ENCODE measurements at regions not wholly inside any gene's neighbourhood (a gene's known extent, or its start where the extent isn't known, plus 50 kb on each side); places are given as distances from the start of the nearest gene placed in this dataset.

- H3K23ac ChIP-seq (ENCODE audit: insufficient read length, low read depth, low read length): no peak overlapping the region
- H4K20me1 ChIP-seq (ENCODE audit: control insufficient read depth, insufficient read depth, insufficient read length): no peaks in the 10 kb centered on the region
- no peaks in the 10 kb centered on the region for H3K23me2 ChIP-seq (ENCODE audit: insufficient read length, low read depth, low read length, poor library complexity, severe bottlenecking)
- H3K4me2 ChIP-seq (ENCODE audit: insufficient read depth, insufficient read length, low read length): no peak overlapping the region
- H3K4me3 Mint-ChIP-seq: no peak overlapping the region
- H3T11ph ChIP-seq (ENCODE audit: low read length): no peak overlapping the region
- no peak overlapping the region for H4K5ac ChIP-seq (ENCODE audit: insufficient read length, low read depth, low read length)
- WGBS (ENCODE audit: extremely low coverage, insufficient read length, low lambda C conversion rate): no CpG with 5 or more reads among the region's 1 CpG
- H4K8ac ChIP-seq (replicated peaks; ENCODE audit: insufficient read length, low read depth, low read length): no peak overlapping the region
- no peaks in the 10 kb centered on the region for H3K79me1 ChIP-seq (ENCODE audit: insufficient read depth, low read depth, low read length, poor library complexity, severe bottlenecking)
- H2BK5ac ChIP-seq (ENCODE audit: insufficient read length, low read length): no peak overlapping the region
- H3K4me1 ChIP-seq (ENCODE audit: insufficient read depth, low read length): no peaks in the 10 kb centered on the region
- no peak overlapping the region for H2BK15ac ChIP-seq (ENCODE audit: low read depth, low read length)
- no peaks in the 10 kb centered on the region for H3K9me3 ChIP-seq (ENCODE audit: control insufficient read depth, low read depth, low read length)
- no peak overlapping the region for H3K27ac ChIP-seq (ENCODE audit: insufficient read length, low read depth, low read length)
- H2AK5ac ChIP-seq (ENCODE audit: insufficient read length, low read length): no peak overlapping the region
- peaks cover 3 to 5% of the 10 kb centered on the region in 2 experiments; a peak in 1 of 4 replicates for H3K4me1 Mint-ChIP-seq
- no peak for TF ChIP-seq CTCF (conservative IDR thresholded peaks at IDR 0.05)
- H2AFZ ChIP-seq (ENCODE audit: low read length): no peak overlapping the region
- no peak overlapping the region for H3K14ac ChIP-seq (ENCODE audit: insufficient read depth, low read length)
- no peak overlapping the region for H3K9ac ChIP-seq (ENCODE audit: extremely low read depth, insufficient read length, low read length)
- H2BK120ac ChIP-seq (ENCODE audit: low read depth, low read length, poor library complexity, severe bottlenecking): no peak overlapping the region
- H3K36me3 Mint-ChIP-seq (ENCODE audit: insufficient read depth in 1 of 3, low read depth in 3 of 3): no peaks in the 10 kb centered on the region
- no peak for DNase-seq
- H3K27me3 ChIP-seq (ENCODE audit: insufficient read depth, low read length): no peaks in the 10 kb centered on the region
- H3K9me3 Mint-ChIP-seq: no peaks in the 10 kb centered on the region
- H3K18ac ChIP-seq (ENCODE audit: insufficient read length, low read depth, low read length): no peak overlapping the region
- H4K91ac ChIP-seq (ENCODE audit: insufficient read length, low read depth, low read length): no peak overlapping the region
- H3K27me3 Mint-ChIP-seq (ENCODE audit: low read depth): no peaks in the 10 kb centered on the region
- H2BK20ac ChIP-seq (ENCODE audit: low read depth, low read length, poor library complexity, severe bottlenecking): no peak overlapping the region
- H3K56ac ChIP-seq (ENCODE audit: insufficient read length, low read depth, low read length): no peak overlapping the region
- no peak overlapping the region for H2BK12ac ChIP-seq (ENCODE audit: insufficient read length, low read depth, low read length)
- no peak overlapping the region for H3K27ac Mint-ChIP-seq
- no peak overlapping the region for H3K4ac ChIP-seq (ENCODE audit: low read depth, low read length)
- H3K79me2 ChIP-seq (ENCODE audit: insufficient read depth, low read length): no peaks in the 10 kb centered on the region
Observed at GRCh38 chr1:38303843-38304242, 257.2 kb upstream of the POU3F1 start.

Data from H9 (cell line).